ENCODE measurements at regions not wholly inside any gene's neighbourhood (a gene's known extent, or its start where the extent isn't known, plus 50 kb on each side); places are given as distances from the start of the nearest gene placed in this dataset.

GRCh38 chr1:73821520-73821919, 376.5 kb downstream of the LRRIQ3 start:
- no peak for DNase-seq
- Mint-ChIP-seq H3K9me3 (ENCODE audit: unreplicated experiment) (no peaks in the 10 kb centered on the region), H3K4me3 (ENCODE audit: unreplicated experiment) (no peak overlapping the region), H3K36me3 (ENCODE audit: unreplicated experiment) (peaks cover 1% of the 10 kb centered on the region), H3K27me3 (ENCODE audit: unreplicated experiment) (no peaks in the 10 kb centered on the region), H3K27ac (ENCODE audit: unreplicated experiment) (no peak overlapping the region), H3K4me1 (ENCODE audit: low read depth, unreplicated experiment) (no peaks in the 10 kb centered on the region)
- no peak for TF ChIP-seq CTCF (IDR thresholded peaks at IDR 0.05; ENCODE audit: partially characterized antibody, unreplicated experiment)

- Mint-ChIP-seq H3K9me3 (ENCODE audit: unreplicated experiment) (no peaks in the 10 kb centered on the region), H3K4me3 (ENCODE audit: unreplicated experiment) (no peak overlapping the region), H3K27ac (ENCODE audit: unreplicated experiment) (no peak overlapping the region), H3K4me1 (ENCODE audit: low read depth, unreplicated experiment) (no peaks in the 10 kb centered on the region), H3K27me3 (ENCODE audit: unreplicated experiment) (no peaks in the 10 kb centered on the region), H3K36me3 (ENCODE audit: unreplicated experiment) (peaks cover 5% of the 10 kb centered on the region)
- no peak for DNase-seq
- no peak for TF ChIP-seq CTCF (IDR thresholded peaks at IDR 0.05; ENCODE audit: partially characterized antibody, unreplicated experiment)
Observed at GRCh38 chr1:73820843-73821242, 377.1 kb downstream of the LRRIQ3 start.

- Mint-ChIP-seq H3K36me3 (ENCODE audit: unreplicated experiment) (peaks cover 5% of the 10 kb centered on the region), H3K27me3 (ENCODE audit: unreplicated experiment) (no peaks in the 10 kb centered on the region), H3K4me3 (ENCODE audit: unreplicated experiment) (no peak overlapping the region), H3K4me1 (ENCODE audit: low read depth, unreplicated experiment) (peaks cover 4% of the 10 kb centered on the region), H3K27ac (ENCODE audit: unreplicated experiment) (no peak overlapping the region), H3K9me3 (ENCODE audit: unreplicated experiment) (no peaks in the 10 kb centered on the region)
- no peak for DNase-seq
- no peak for TF ChIP-seq CTCF (IDR thresholded peaks at IDR 0.05; ENCODE audit: partially characterized antibody, unreplicated experiment)
Observed at GRCh38 chr1:73813716-73814115, 384.3 kb downstream of the LRRIQ3 start.

GRCh38 chr1:73813236-73813635, 384.7 kb downstream of the LRRIQ3 start:
- peaks cover 5% of the 10 kb centered on the region for H3K36me3 Mint-ChIP-seq (ENCODE audit: unreplicated experiment)
- H3K9me3 Mint-ChIP-seq (ENCODE audit: unreplicated experiment): no peaks in the 10 kb centered on the region
- H3K4me3 Mint-ChIP-seq (ENCODE audit: unreplicated experiment): no peak overlapping the region
- no peak for TF ChIP-seq CTCF (IDR thresholded peaks at IDR 0.05; ENCODE audit: partially characterized antibody, unreplicated experiment)
- peaks cover 4% of the 10 kb centered on the region for H3K4me1 Mint-ChIP-seq (ENCODE audit: low read depth, unreplicated experiment)
- no peak for DNase-seq
- H3K27me3 Mint-ChIP-seq (ENCODE audit: unreplicated experiment): no peaks in the 10 kb centered on the region
- no peak overlapping the region for H3K27ac Mint-ChIP-seq (ENCODE audit: unreplicated experiment)

- Mint-ChIP-seq H3K36me3 (ENCODE audit: unreplicated experiment) (peaks cover 5% of the 10 kb centered on the region), H3K4me1 (ENCODE audit: low read depth, unreplicated experiment) (peaks cover 4% of the 10 kb centered on the region), H3K9me3 (ENCODE audit: unreplicated experiment) (no peaks in the 10 kb centered on the region), H3K4me3 (ENCODE audit: unreplicated experiment) (no peak overlapping the region), H3K27me3 (ENCODE audit: unreplicated experiment) (no peaks in the 10 kb centered on the region), H3K27ac (ENCODE audit: unreplicated experiment) (peak overlapping the region; percentile 45)
- DNase-seq: no peak
- no peak for TF ChIP-seq CTCF (IDR thresholded peaks at IDR 0.05; ENCODE audit: partially characterized antibody, unreplicated experiment)
Observed at GRCh38 chr1:73811798-73812197, 386.2 kb downstream of the LRRIQ3 start.

All from glutamatergic neuron (in vitro differentiated cells).